ENCODE measurements at regions not wholly inside any gene's neighbourhood (a gene's known extent, or its start where the extent isn't known, plus 50 kb on each side); places are given as distances from the start of the nearest gene placed in this dataset.

DNA sequence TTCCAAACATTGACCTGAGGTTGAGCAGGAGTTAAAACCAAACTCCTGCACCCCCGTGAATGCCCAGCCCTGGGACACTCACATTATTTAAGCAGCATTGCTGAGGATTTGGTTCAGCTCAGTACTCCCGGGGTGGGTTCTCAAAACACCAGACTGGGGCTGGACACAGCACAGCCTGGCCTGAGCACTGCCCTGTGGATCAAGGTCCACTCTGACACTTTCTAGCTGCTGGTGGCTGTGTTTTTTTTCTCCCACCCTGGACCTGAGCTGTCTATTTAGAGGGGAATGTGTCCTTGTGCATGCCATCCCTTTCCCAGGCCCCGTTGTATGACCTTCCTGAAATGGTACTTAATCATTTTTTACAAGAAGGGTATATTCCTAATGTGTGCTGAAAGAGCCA, 94.7 kb upstream of the GJB6 start:
- no peak overlapping the region for H2BK120ac ChIP-seq (ENCODE audit: insufficient read depth, low read length, poor library complexity)
- no peak overlapping the region for H4K91ac ChIP-seq (ENCODE audit: low read depth, low read length)
- peaks cover 13% of the 10 kb centered on the region for H3K9me3 ChIP-seq (ENCODE audit: insufficient read depth, low read depth, low read length)
- H3K36me3 ChIP-seq (ENCODE audit: control insufficient read depth in 1 of 2, insufficient read depth in 2 of 2, low read length in 2 of 2) = no peaks in the 10 kb centered on the region
- DNase-seq = no peak
- no peaks in the 10 kb centered on the region for H3K27me3 ChIP-seq (ENCODE audit: insufficient read depth, low read length)
- H3K14ac ChIP-seq (ENCODE audit: low read length) = no peak overlapping the region
- no peak overlapping the region for H3K4me2 ChIP-seq (ENCODE audit: low read length)
- H3K4ac ChIP-seq (ENCODE audit: low read depth, low read length) = no peak overlapping the region
- H4K12ac ChIP-seq (ENCODE audit: low read depth, low read length) = no peak overlapping the region
- no peak overlapping the region for H2BK12ac ChIP-seq (ENCODE audit: low read length)
- no peak overlapping the region for H2AFZ ChIP-seq (ENCODE audit: insufficient read depth, low read length, poor library complexity)
- H2BK5ac ChIP-seq (ENCODE audit: low read depth, low read length, poor library complexity) = no peak overlapping the region
- H3K79me2 ChIP-seq (ENCODE audit: control insufficient read depth, insufficient read depth, low read length, poor library complexity) = no peaks in the 10 kb centered on the region
- H2AK5ac ChIP-seq (ENCODE audit: low read length) = no peak overlapping the region
- H3K23ac ChIP-seq (ENCODE audit: low read length) = no peak overlapping the region
- no CpG with 5 or more reads among the region's 3 CpGs for WGBS (ENCODE audit: extremely low coverage, insufficient coverage, insufficient read length)
- H3K4me1 ChIP-seq (ENCODE audit: control insufficient read depth in 1 of 2, insufficient read depth in 2 of 2, low read length in 2 of 2) = peaks cover 0 to 1% of the 10 kb centered on the region in 2 experiments
- H3K79me1 ChIP-seq (ENCODE audit: low read length) = no peaks in the 10 kb centered on the region
- no peak overlapping the region for H4K8ac ChIP-seq (ENCODE audit: low read depth, low read length)
- no peak overlapping the region for H3K9ac ChIP-seq (ENCODE audit: low read length)
- H3K18ac ChIP-seq (ENCODE audit: low read length) = no peak overlapping the region
- H3K27ac ChIP-seq (ENCODE audit: low read depth, low read length) = no peak overlapping the region
- no peak overlapping the region for H3K4me3 ChIP-seq (ENCODE audit: low read depth, low read length)

- Histone ChIP-seq H3K18ac (ENCODE audit: low read length) (no peak overlapping the region), H3K27me3 (ENCODE audit: insufficient read depth, low read length) (no peaks in the 10 kb centered on the region), H3K14ac (ENCODE audit: low read length) (no peak overlapping the region), H3K4me3 (ENCODE audit: low read depth, low read length) (no peak overlapping the region), H3K9ac (ENCODE audit: low read length) (no peak overlapping the region), H2AFZ (ENCODE audit: insufficient read depth, low read length, poor library complexity) (no peak overlapping the region), H2AK5ac (ENCODE audit: low read length) (no peak overlapping the region), H3K4me2 (ENCODE audit: low read length) (no peak overlapping the region), H3K23ac (ENCODE audit: low read length) (no peak overlapping the region), H3K27ac (ENCODE audit: low read depth, low read length) (no peak overlapping the region), H4K8ac (ENCODE audit: low read depth, low read length) (no peak overlapping the region), H3K79me2 (ENCODE audit: control insufficient read depth, insufficient read depth, low read length, poor library complexity) (no peaks in the 10 kb centered on the region), H2BK120ac (ENCODE audit: insufficient read depth, low read length, poor library complexity) (no peak overlapping the region), H3K79me1 (ENCODE audit: low read length) (no peaks in the 10 kb centered on the region), H3K4ac (ENCODE audit: low read depth, low read length) (no peak overlapping the region), H2BK12ac (ENCODE audit: low read length) (no peak overlapping the region), H4K12ac (ENCODE audit: low read depth, low read length) (no peak overlapping the region), H2BK5ac (ENCODE audit: low read depth, low read length, poor library complexity) (no peak overlapping the region), H4K91ac (ENCODE audit: low read depth, low read length) (no peak overlapping the region), H3K36me3 (ENCODE audit: control insufficient read depth in 1 of 2, insufficient read depth in 2 of 2, low read length in 2 of 2) (no peaks in the 10 kb centered on the region), H3K4me1 (ENCODE audit: control insufficient read depth in 1 of 2, insufficient read depth in 2 of 2, low read length in 2 of 2) (no peaks in the 10 kb centered on the region), H3K9me3 (ENCODE audit: insufficient read depth, low read depth, low read length) (peaks cover 13% of the 10 kb centered on the region)
- WGBS (ENCODE audit: extremely low coverage, insufficient coverage, insufficient read length) = no CpG with 5 or more reads among the region's 7 CpGs
- DNase-seq = no peak
Measured at GRCh38 chr13:20326276-20326675, 94.2 kb upstream of the GJB6 start.

- H3K4ac ChIP-seq (ENCODE audit: low read depth, low read length) = no peak overlapping the region
- H3K4me1 ChIP-seq (ENCODE audit: control insufficient read depth in 1 of 2, insufficient read depth in 2 of 2, low read length in 2 of 2) = no peaks in the 10 kb centered on the region
- H4K8ac ChIP-seq (ENCODE audit: low read depth, low read length) = no peak overlapping the region
- no peak overlapping the region for H3K9ac ChIP-seq (ENCODE audit: low read length)
- H3K36me3 ChIP-seq (ENCODE audit: control insufficient read depth in 1 of 2, insufficient read depth in 2 of 2, low read length in 2 of 2) = no peaks in the 10 kb centered on the region
- no peak overlapping the region for H3K23ac ChIP-seq (ENCODE audit: low read length)
- H3K9me3 ChIP-seq (ENCODE audit: insufficient read depth, low read depth, low read length) = peaks cover 7% of the 10 kb centered on the region
- no peak overlapping the region for H3K14ac ChIP-seq (ENCODE audit: low read length)
- H3K79me2 ChIP-seq (ENCODE audit: control insufficient read depth, insufficient read depth, low read length, poor library complexity) = no peaks in the 10 kb centered on the region
- no peak overlapping the region for H2BK120ac ChIP-seq (ENCODE audit: insufficient read depth, low read length, poor library complexity)
- no peak overlapping the region for H2AK5ac ChIP-seq (ENCODE audit: low read length)
- H4K12ac ChIP-seq (ENCODE audit: low read depth, low read length) = no peak overlapping the region
- no peak for DNase-seq
- no peaks in the 10 kb centered on the region for H3K79me1 ChIP-seq (ENCODE audit: low read length)
- H2AFZ ChIP-seq (ENCODE audit: insufficient read depth, low read length, poor library complexity) = no peak overlapping the region
- no peak overlapping the region for H2BK12ac ChIP-seq (ENCODE audit: low read length)
- H2BK5ac ChIP-seq (ENCODE audit: low read depth, low read length, poor library complexity) = no peak overlapping the region
- H3K4me2 ChIP-seq (ENCODE audit: low read length) = no peak overlapping the region
- H3K4me3 ChIP-seq (ENCODE audit: low read depth, low read length) = no peak overlapping the region
- no peak overlapping the region for H3K27ac ChIP-seq (ENCODE audit: low read depth, low read length)
- no CpG with 5 or more reads among the region's 8 CpGs for WGBS (ENCODE audit: extremely low coverage, insufficient coverage, insufficient read length)
- H3K18ac ChIP-seq (ENCODE audit: low read length) = no peak overlapping the region
- H4K91ac ChIP-seq (ENCODE audit: low read depth, low read length) = no peak overlapping the region
- H3K27me3 ChIP-seq (ENCODE audit: insufficient read depth, low read length) = no peaks in the 10 kb centered on the region
Measured at GRCh38 chr13:20320885-20321284, 88.8 kb upstream of the GJB6 start.

DNA sequence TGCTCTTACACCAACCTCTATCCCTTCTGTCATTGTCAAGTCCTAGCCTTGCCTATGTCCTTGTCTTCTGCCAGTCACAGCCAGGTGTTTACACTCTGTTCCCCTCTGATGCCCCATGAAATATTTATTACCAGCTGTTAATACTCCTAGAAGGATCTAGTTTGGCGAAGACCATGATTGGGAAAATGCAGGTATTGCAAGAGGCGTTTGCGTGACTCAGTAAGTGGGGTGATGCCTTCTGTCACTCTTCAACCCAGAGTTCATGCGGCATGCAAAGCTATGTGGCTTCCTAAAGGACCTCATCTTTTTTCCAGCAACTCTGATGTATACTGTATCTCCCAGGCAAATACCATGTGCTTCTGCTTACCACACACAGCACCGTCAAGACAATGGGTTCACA, 81.8 kb upstream of the GJB6 start:
- Histone ChIP-seq H3K4me2 (ENCODE audit: low read length) (no peak overlapping the region), H3K36me3 (ENCODE audit: control insufficient read depth in 1 of 2, insufficient read depth in 2 of 2, low read length in 2 of 2) (no peaks in the 10 kb centered on the region), H3K4me1 (ENCODE audit: control insufficient read depth in 1 of 2, insufficient read depth in 2 of 2, low read length in 2 of 2) (no peaks in the 10 kb centered on the region), H3K4ac (ENCODE audit: low read depth, low read length) (no peak overlapping the region), H3K79me2 (ENCODE audit: control insufficient read depth, insufficient read depth, low read length, poor library complexity) (no peaks in the 10 kb centered on the region), H4K91ac (ENCODE audit: low read depth, low read length) (no peak overlapping the region), H2BK5ac (ENCODE audit: low read depth, low read length, poor library complexity) (no peak overlapping the region), H4K8ac (ENCODE audit: low read depth, low read length) (no peak overlapping the region), H3K23ac (ENCODE audit: low read length) (no peak overlapping the region), H3K14ac (ENCODE audit: low read length) (no peak overlapping the region), H3K18ac (ENCODE audit: low read length) (no peak overlapping the region), H2BK120ac (ENCODE audit: insufficient read depth, low read length, poor library complexity) (no peak overlapping the region), H3K27me3 (ENCODE audit: insufficient read depth, low read length) (no peaks in the 10 kb centered on the region), H3K4me3 (ENCODE audit: low read depth, low read length) (no peak overlapping the region), H3K9me3 (ENCODE audit: insufficient read depth, low read depth, low read length) (no peaks in the 10 kb centered on the region), H3K27ac (ENCODE audit: low read depth, low read length) (no peak overlapping the region), H4K12ac (ENCODE audit: low read depth, low read length) (no peak overlapping the region), H2BK12ac (ENCODE audit: low read length) (no peak overlapping the region), H3K9ac (ENCODE audit: low read length) (no peak overlapping the region), H2AFZ (ENCODE audit: insufficient read depth, low read length, poor library complexity) (no peak overlapping the region), H2AK5ac (ENCODE audit: low read length) (no peak overlapping the region), H3K79me1 (ENCODE audit: low read length) (no peaks in the 10 kb centered on the region)
- WGBS (ENCODE audit: extremely low coverage, insufficient coverage, insufficient read length) = no CpG with 5 or more reads among the region's 5 CpGs
- no peak for DNase-seq

All from trophoblast cell (in vitro differentiated cells and primary cell).